GM21825 (cell line): ENCODE measurements at regions not wholly inside any gene's neighbourhood (a gene's known extent, or its start where the extent isn't known, plus 50 kb on each side); places are given as distances from the start of the nearest gene placed in this dataset.
"Not testable (repeated sequence)": the region's sequence is repeated elsewhere in the genome, so short reads cannot be mapped to it uniquely, and the experiment has no call there.

ENCODE experiments used
- ATAC-seq: cut with Tn5 transposase; IDR thresholded peaks from one replicate; pipeline ENCODE4 v1.9.1; 2021; ENCODE audit warnings: mild to moderate bottlenecking, moderate library complexity; ENCODE audit not compliant: unreplicated experiment

DNA sequence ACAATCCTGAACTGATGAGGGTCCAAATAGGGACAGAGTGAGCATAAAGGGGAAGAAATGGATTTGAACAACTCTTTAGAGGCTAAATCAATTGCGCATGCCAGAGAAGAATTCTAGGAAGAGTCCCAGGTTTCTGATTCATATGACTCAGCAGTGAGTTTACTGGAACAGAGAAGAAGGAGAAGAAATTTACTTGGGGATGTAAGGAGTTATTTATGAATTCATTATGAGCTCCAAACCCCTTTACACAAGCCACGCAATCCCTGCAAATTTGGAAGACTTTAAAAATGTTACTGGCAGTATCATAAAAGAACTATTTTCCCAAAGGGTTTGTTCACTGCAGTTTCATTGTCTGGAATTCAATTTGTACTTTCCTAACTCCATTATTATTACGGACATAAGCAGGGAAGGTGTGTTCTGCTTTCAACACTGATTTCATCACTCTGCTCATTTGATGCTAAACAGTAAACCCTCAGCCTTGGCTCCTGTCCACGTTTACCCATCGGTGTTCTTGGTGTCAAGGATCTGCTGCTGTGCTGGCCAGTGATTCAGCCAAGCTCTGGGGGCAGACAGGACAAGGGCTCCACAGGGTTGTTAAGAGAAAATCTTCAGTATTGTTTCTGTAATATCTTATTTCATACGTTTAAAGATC lies 273.7 kb downstream of the HNRNPD start:
- no peak for ATAC-seq

DNA sequence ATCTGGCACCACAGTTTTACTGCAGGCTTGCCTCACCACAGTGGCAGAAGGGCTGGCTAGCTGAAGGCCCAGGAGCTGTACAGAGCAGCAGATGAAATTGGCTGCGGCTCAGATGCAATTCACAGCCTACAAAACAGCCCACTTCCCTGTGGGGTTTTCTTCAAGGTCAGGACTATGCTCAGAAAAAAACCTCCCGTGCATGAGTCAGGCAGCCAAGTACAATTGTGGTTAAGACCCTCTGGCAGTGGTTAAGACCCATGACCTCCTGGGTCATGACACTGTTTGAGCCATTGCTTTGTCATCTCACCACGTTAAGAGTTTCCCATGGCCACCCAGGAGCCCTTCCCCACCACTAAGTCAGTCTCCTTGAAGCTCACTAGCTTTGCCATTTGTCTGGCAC lies 276.3 kb downstream of the HNRNPD start:
- no peak for ATAC-seq

DNA sequence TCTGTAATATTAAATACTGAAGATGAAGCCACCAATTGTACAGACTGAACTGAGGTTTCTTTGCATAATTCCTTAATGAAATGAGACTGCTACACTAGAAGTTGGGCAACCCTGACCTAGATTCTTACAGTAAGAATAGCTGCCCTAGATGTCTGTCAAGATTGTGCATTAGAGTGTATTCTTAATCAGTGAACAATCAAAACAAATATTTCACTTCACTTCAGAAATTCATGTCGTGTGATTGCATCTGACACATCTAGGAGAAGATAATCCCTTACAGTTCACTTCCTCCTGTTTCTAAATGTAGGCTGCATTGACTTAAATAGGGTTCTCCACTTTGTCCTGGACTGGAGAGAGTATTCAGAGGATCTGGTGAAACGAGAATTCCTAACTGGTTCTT lies 283.1 kb downstream of the HNRNPD start:
- no peak for ATAC-seq

DNA sequence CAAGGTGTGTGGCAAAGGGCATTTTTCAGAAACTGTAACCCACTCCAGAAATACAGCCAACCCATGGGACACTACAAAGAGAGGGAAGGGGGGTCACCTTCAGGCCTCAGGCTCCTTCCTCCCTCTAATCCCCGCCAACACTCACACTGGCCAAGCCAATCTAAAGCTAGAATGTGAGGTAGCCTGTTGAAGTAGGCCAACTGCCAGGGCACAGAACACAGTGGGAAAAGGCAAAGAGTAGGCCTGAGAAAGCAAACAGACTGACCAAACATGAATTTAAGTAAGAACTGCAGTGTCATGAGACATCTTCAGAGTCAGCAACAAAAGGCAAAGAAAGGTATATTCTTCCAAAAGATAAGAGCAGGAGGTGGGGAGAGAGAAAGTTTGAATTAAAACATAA lies 289.0 kb downstream of the HNRNPD start:
- ATAC-seq: no peak

DNA sequence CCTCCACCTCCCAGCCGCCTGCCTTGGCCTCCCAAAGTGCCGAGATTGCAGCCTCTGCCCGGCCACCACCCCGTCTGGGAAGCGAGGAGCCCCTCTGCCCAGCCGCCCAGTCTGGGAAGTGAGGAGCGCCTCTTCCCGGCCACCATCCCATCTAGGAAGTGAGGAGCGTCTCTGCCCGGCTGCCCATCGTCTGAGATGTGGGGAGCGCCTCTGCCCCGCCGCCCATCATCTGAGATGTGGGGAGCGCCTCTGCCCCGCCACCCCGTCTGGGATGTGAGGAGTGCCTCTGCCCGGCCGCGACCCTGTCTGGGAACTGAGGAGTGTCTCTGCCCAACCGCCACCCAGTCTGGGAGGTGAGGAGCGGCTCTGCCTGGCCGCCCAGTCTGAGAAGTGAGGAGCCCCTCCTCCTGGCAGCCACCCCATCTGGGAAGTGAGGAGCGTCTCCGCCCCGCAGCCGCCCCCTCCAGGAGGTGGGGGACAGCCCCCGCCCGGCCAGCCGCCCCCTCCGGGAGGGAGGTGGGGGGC lies 296.3 kb downstream of the HNRNPD start:
- ATAC-seq: not testable (repeated sequence)

DNA sequence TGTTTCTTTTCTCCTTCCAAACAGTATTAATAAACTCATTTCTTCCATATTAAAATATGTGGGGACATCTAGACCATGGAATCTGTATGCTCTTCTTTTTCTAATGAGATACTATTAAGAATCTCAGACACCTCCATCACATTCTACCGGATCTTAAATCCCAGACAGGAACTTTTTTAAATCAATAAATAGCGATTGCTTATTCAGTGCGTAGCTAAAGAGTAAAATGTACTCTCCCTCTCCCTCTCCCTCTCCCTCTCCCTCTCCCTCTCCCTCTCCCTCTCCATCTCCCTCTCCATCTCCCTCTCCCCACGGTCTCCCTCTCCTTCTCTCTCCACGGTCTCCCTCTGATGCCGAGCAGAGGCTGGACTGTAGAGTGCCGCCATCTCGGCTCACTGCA lies 297.0 kb downstream of the HNRNPD start:
- no peak for ATAC-seq

DNA sequence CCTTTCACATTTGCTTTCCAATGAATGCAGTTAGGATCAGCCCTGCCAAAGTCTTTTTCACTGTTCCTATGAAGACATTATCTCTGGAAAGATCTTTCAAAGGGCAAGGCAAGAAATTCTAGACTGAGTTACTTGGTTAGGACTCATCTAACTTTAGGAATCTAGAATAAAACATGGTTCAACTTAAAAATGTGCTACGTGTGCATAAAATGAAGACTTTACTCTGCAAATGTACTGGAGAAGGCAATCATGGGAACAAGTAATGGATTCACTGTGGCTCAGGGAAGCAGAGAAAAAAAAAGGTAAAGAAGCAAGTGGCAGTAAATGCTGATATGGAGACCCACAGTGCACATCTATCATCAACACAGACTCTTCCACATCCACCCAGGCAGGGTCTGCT lies 297.4 kb downstream of the HNRNPD start:
- no peak for ATAC-seq

DNA sequence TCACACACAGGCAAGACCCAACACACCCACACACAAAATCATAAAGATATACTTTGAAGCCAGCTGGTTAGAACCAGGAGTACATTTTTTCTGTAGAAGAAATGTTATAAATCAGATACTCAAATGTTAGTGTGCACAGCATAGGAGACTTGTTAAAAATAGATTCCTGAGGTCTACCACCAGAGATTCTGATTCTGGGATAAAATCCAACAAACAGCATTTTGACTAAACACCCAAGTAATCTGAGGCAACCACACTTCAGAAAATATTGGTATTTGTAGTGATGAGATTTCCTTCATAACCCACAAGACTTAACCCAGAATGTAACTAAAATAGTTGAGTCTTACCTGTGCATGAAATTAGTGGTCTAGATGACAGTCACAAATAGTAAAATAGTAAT lies 301.8 kb downstream of the HNRNPD start:
- no peak for ATAC-seq

DNA sequence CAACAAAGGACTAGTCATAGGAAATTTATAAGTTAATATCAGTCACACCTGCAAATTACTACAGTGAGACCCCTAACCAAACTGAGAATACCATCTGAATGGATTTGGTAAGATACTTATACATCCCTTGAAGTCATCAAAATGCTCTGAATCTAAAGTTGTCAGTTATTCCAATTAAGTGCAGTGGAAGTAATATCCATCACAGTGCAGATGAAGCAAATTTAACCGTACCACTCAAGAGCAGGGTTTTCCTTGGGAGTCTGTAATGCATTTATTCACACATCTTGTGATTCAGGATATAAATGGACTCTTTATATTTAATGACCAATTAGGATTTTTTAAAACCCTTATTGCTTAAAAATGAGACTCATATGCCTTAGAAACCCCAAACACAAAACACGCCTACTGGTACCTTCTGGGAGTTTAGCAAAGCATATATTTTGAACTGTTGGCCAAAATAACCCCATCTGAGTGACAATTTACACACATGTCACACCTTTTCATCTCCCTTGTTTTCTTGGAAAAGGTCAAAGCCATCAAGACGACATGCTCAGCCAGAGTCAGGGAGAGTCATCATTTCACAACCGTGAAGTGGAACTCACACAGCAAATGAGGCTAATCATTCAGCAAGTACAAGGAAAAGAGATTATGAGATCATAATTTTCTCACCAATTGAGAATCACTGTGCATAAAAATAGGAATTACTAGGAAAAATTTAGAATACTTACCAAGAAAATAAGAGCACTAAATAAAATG lies 303.7 kb downstream of the HNRNPD start:
- ATAC-seq: no peak

DNA sequence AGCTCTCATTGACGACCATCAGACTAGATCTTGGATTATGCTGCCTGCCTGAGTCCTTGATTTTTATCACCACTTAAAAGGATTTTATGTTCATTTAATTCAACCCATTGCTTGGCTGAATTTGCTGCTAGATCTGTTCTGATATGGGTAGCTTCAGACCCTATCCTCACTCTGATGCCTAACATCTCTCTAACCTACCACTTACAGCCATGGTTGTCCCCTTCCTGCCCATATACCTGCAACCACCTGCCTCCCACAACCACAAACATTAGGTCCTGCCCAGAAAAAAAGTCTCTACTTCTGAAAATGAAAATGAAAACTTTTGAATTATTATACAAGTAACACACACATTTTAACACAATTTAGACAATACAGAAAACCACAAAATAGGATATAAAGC lies 310.8 kb downstream of the HNRNPD start:
- no peak for ATAC-seq

DNA sequence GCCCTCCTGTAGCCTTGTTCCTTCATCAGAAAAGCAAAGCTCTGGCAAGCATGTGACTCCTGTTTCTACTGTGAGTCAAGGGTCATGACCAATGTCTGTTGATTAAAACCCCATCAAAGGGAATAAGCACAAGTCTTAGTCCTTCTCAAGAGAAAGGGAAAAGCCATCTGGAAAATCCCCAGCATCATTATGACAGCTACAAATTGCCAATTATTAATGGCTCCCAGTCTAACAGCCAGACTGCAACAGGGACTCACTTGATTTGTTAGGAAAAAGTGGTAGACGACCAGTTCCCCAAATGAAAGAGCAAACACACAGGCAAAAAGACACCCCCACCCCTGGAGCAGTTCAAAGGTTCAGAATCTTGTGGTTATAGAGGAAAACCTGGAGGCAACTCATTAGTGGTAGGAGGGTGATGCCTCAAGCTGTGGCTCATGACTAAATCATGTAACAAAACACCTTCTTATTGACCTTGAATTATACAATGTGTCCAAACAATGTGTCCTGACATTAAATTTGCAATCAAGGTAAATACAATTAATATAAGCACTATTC lies 315.7 kb downstream of the HNRNPD start:
- ATAC-seq: no peak

DNA sequence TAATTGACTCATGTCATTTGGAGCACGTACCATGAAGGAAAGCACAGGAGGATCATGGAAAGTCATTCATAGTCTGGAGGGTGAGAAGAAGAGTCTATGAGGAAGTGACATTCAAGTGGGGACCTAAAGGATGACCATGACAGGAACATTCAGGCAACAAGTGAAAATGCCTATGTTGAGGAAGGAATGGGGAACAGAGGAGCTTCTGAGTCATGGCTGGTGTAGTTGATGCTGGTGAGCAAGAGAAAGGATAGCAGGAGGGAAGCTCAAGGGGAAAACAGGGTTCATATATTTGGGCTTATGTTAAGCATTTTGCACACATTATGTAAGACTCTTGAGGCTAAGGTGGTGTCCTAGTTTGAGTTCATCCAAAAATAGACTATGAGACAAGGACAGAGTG lies 318.6 kb downstream of the HNRNPD start:
- no peak for ATAC-seq

DNA sequence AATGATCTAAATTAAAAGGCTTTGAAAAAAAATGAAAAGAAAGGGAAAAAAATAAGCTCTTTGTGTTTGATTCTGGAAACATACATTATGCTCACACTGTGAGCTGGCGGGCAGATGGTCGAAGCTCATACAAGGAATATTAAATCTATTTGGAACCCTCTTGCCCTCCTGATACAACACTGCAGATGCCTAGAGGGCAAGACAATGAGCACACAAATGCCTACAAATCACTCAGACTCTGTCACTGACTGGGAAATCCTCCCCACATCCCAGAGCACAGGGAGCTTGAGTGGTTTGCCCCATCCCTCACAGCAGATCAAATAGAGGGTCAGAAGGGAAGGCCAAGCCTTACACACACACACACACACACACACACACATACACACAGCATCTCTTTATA lies 320.4 kb downstream of the HNRNPD start:
- ATAC-seq: no peak

DNA sequence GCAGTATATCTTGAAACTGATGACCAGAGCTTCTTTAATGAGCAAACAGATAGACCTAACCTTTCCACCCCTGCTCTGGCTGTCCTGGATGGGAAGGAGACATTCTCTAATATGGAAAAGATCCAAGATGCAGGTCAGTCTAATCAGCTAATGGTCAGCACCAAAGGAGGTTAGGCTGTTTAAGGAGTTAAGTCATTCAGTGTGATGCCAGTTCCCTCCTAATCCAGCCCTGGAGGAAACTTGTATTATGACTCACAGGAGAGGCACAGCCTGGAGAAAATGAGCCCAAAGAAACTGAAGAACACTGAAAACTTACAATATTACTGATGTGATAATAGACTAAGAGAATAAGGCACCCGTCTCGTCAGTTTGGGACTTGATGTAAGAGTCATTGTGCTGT lies 323.0 kb downstream of the HNRNPD start:
- ATAC-seq: no peak

DNA sequence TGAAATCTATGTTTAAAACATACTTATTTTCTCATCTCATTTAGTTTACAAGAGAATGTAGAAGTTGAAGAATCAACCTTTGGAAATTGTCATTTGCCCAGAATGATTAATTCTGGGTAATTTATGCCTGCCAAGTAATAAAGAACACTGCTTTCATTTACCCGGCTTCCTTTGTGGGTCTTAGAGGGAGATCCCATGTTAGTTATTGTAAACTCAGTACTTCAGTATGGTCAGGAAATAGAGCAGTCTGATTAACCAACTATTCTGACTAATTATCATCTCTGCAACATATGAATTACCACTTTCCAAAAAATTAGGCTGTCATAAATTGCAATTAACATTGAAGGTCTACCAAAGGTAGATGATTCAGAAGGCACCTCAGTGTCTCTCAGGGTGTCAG lies 324.5 kb downstream of the HNRNPD start:
- ATAC-seq: no peak

DNA sequence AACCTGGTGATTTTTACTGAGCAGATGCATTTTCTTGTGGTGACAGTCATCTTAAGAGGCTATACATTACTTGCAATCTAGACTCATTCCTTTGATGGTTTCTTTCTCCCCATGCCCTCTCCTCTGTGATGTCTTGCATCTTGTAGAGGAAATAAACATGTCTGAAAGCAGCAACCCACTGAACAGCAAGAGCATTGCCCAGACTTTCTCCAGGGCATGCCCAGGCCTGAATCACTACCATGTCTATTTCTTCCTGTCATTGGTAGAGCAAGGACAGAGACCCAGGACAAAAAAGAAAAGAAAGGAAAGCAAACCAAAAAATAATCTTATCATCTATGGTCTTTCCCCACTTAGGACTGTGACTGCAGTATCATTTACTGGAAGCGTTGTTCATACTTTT lies 326.1 kb downstream of the HNRNPD start:
- ATAC-seq: no peak

DNA sequence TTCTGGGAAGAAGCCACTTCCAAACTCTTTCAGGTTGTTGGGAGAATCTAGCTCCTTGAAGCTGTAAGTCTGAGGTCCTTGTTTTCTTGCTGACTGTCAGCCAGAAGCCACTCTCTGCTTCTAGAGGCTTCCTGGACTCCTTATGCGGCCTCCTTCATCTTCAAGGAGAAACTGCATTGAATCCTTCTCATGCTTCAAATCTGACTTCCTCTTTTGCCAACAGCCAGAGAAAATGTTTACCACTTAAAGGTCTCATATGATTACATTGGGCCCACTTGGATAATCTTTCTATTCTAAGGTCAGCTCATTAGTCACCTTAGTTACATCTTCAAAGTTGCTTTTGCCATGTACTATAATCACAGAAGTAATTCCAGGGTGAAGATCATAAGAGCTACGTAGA lies 327.0 kb downstream of the HNRNPD start:
- ATAC-seq: no peak

DNA sequence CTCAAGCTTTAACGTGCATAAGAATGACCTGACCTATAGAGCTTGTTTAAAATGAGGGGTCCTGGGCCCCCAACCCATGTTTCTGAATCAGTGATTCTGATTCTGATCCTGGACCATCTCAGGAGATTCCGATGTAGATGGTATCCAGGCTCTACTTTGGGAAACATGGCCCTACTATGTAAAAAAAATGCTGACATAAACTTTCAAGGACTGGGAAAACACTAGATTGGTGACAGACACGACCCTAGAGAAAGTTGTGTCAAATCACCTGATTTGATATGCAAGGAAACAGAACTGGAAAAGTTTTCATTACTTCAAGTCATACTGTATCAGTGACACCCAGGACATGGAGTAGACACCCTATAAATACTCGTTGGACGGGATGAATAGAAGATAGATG lies 328.5 kb downstream of the HNRNPD start:
- no peak for ATAC-seq

DNA sequence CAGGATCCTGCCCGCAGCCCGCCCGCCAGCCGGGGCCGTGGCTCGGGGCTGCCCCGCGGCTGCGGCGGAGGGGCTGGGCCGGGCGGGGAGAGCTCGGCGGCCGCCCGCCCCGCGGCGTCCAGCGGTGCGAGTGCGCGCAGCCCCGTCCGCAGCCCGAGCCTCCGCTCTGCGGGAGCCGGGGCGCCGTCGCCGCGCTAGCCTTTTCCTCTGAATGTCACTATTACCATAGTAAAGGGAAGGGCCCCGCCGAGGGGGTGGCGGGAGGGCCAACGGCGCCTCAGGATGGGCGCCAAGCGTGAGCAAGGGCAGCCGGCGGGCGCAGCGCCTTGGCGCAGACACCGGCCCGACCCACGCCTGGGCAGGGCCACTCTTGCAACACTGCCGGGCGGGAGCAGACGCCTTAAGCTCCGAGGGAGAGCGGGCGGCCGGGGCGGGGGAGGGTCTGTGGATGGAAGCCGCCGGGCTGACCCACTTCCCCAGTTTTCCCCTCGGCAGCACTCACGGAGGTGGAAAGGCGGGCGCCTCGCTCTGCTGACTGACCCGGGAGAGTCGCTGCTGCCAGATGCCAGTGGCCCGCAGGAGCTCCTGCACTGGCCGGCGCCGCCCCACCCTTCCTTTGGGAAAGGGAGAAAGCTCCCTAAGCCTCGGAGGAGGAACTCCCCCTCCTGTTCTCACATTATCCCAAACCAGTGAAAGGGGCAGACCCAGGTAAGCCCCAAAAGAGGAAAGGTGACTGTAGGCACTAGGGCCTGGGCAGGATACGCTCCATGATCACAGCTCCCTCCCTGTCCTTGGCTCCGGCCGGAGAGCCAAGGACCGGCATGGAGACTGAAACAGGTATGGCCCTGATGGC lies 329.4 kb downstream of the HNRNPD start:
- ATAC-seq: no peak

DNA sequence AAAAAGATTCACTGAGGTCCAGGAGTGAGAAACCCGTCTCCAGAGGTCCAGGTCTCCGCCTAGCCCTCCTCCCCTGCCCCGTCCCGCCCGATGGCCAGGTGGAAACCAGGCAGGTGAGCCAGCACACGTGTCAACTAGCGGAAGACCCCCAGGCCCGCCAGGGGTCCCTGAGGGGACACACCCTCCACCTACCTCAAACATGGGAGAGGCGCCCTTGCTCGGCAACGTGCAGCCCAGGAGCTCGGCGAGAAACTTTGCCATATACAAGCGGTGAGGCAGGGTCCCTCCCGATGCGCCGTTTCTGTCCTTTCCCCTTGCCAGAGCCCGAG lies 330.0 kb downstream of the HNRNPD start:
- no peak for ATAC-seq

DNA sequence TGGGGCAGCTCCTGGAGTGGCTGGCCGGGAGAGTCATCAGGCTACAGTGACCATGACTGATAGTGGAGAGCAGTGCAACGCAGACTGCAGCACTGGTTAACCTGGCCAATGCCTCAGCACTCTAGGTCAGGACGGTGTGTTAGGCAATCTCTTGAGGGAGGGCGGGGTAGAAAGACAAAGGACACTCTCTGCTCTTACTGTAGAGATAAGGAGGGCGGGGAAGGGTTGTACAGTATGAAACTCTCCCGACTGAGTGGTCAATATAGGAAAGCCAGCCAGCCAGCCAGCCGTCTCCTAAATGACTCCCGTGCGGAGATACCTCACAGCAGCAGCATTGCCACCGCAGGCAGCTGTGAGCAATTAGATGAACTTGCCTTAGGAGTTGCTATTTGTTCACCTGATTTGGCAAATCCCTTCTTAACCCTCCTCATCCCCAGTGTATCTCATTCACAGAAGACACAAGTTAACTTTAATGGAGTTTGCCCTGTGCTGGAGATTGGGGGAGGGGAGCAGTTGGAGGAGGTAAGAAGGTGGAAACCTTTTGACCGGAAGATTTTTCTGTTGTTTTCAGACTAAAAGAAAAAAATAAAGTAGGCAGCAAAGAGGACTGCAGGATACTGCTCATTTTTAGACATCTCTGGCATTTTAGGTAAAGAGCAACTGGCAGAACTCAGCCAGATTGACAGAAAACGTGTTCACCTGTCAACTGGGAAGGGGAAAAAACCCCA lies 330.5 kb downstream of the HNRNPD start:
- no peak for ATAC-seq
